H1 (cell line): ENCODE measurements at regions not wholly inside any gene's neighbourhood (a gene's known extent, or its start where the extent isn't known, plus 50 kb on each side); places are given as distances from the start of the nearest gene placed in this dataset.

Experiments
- CTCF ChIA-PET: fragments of 300-600 bp; sonication (Branson Sonifier 250); formaldehyde crosslinking; loops from one replicate; lab custom pipeline; 2021; ENCODE audit not compliant: partially characterized antibody; lab: Charles Lee
- POLR2A ChIA-PET: fragments of 300-600 bp; sonication (Branson Sonifier 250); formaldehyde crosslinking; loops from one replicate; lab custom pipeline; 2021; ENCODE audit warnings: inconsistent platforms; ENCODE audit not compliant: partially characterized antibody; lab: Charles Lee
- DNase-seq, 2 experiments: peaks; one replicate each; pipeline versions ENCODE4 v3.0.0 to v3.0.0-alpha.2; 2010 to 2022; ENCODE audit warnings: low spot score in 2 of 2, low read depth in 1 of 2, mixed read lengths in 1 of 2
- FAIRE-seq: peaks from 2 replicates; lab custom pipeline; 2011; peaks lifted over from hg19 to GRCh38; lab: Jason Lieb, UNC
- H2AFZ ChIP-seq: 2 replicates; pipeline ENCODE4 v1.8.1; 2012; ENCODE audit warnings: low read length, inconsistent platforms
- H2AK5ac ChIP-seq: 2 replicates; pipeline ENCODE4 v1.6.1; 2013; ENCODE audit warnings: low read depth, low read length
- H2BK120ac ChIP-seq: replicated peaks from 2 replicates; pipeline ENCODE3; 2013; ENCODE audit warnings: low read depth, low read length, inconsistent platforms
- H2BK12ac ChIP-seq: 2 replicates; pipeline ENCODE4 v1.6.1; 2013; ENCODE audit warnings: low read depth, low read length
- H2BK15ac ChIP-seq: 2 replicates; pipeline ENCODE4 v1.6.1; 2013; ENCODE audit warnings: low read length
- H2BK20ac ChIP-seq: 2 replicates; pipeline ENCODE4 v1.6.1; 2013; ENCODE audit warnings: low read length
- H2BK5ac ChIP-seq: 2 replicates; pipeline ENCODE4 v1.6.1; 2013; ENCODE audit warnings: low read depth, low read length
- H3K14ac ChIP-seq: 2 replicates; pipeline ENCODE4 v1.6.1; 2013; ENCODE audit warnings: inconsistent platforms; ENCODE audit not compliant: insufficient read length
- H3K18ac ChIP-seq: 2 replicates; pipeline ENCODE4 v1.6.1; 2013; ENCODE audit warnings: low read length; ENCODE audit errors: extremely low read depth
- H3K23ac ChIP-seq: 2 replicates; pipeline ENCODE4 v1.6.1; 2013; ENCODE audit warnings: inconsistent platforms; ENCODE audit not compliant: insufficient read length
- H3K23me2 ChIP-seq: 2 replicates; pipeline ENCODE4 v1.6.1; 2013; ENCODE audit warnings: low read depth, low read length
- H3K27ac ChIP-seq: 2 replicates; pipeline ENCODE4 v1.6.1; 2011; ENCODE audit warnings: low read depth, low read length, inconsistent platforms
- H3K27me3 ChIP-seq, 4 experiments: replicated peaks in 1 of 4; 1 replicate in 1 of 4; 2 replicates in 3 of 4; pipeline versions ENCODE4 v1.6.1 to v1.8.1; 2011 to 2013; ENCODE audit warnings: low read length in 3 of 4, mild to moderate bottlenecking in 3 of 4, inconsistent platforms in 2 of 4, mixed read lengths in 2 of 4, moderate library complexity in 1 of 4; ENCODE audit not compliant: control insufficient read depth in 3 of 4, insufficient read depth in 3 of 4; ENCODE audit errors: extremely low read depth in 1 of 4
- H3K36me3 ChIP-seq, 4 experiments: 2 replicates each; pipeline versions ENCODE4 v1.6.1 to v1.8.1; 2011 to 2013; ENCODE audit warnings: mild to moderate bottlenecking in 4 of 4, low read length in 3 of 4, moderate library complexity in 2 of 4, control low read depth in 1 of 4, inconsistent platforms in 1 of 4; ENCODE audit not compliant: insufficient read depth in 4 of 4, control insufficient read depth in 2 of 4
- H3K4ac ChIP-seq: replicated peaks from 2 replicates; pipeline ENCODE3; 2013; ENCODE audit warnings: low read length, low read depth, mixed read lengths, inconsistent platforms; ENCODE audit not compliant: insufficient read length
- H3K4me1 ChIP-seq, 4 experiments: replicated peaks in 1 of 4; 1 replicate in 1 of 4; 2 replicates in 3 of 4; pipeline versions ENCODE4 v1.6.1 to v1.8.1; 2011 to 2013; ENCODE audit warnings: low read length in 3 of 4, inconsistent platforms in 2 of 4, mixed read lengths in 1 of 4; ENCODE audit not compliant: insufficient read depth in 4 of 4, control insufficient read depth in 3 of 4
- H3K4me2 ChIP-seq, 2 experiments: 2 replicates each; pipeline versions ENCODE4 v1.6.1 to v1.8.1; 2011 to 2013; ENCODE audit warnings: low read depth in 2 of 2, low read length in 2 of 2, control low read depth in 1 of 2, inconsistent platforms in 1 of 2, mild to moderate bottlenecking in 1 of 2; ENCODE audit not compliant: insufficient read depth in 1 of 2
- H3K4me3 ChIP-seq, 4 experiments: fragments of 200-600, 300-600 bp in 1 of 4; sonication (generic), shearing (Covaris generic), sonication (Bioruptor Twin) in 1 of 4; 2 replicates each; pipeline versions ENCODE4 v1.5.1 to v1.8.1; 2011 to 2016; ENCODE audit warnings: low read length in 4 of 4, low read depth in 3 of 4, control low read depth in 2 of 4, inconsistent platforms in 2 of 4, mild to moderate bottlenecking in 2 of 4, mixed read lengths in 1 of 4, moderate library complexity in 1 of 4; ENCODE audit not compliant: insufficient read depth in 2 of 4; ENCODE audit errors: extremely low read depth in 1 of 4
- H3K56ac ChIP-seq: replicated peaks from 2 replicates; pipeline ENCODE3; 2013; ENCODE audit warnings: low read depth, mild to moderate bottlenecking, mixed read lengths, low read length, inconsistent platforms; ENCODE audit not compliant: insufficient read length
- H3K79me1 ChIP-seq: 2 replicates; pipeline ENCODE4 v1.6.1; 2013; ENCODE audit warnings: low read depth, low read length, control low read depth
- H3K79me2 ChIP-seq, 2 experiments: 2 replicates each; pipeline versions ENCODE4 v1.6.1 to v1.8.1; 2012 to 2013; ENCODE audit warnings: low read length in 2 of 2, mild to moderate bottlenecking in 2 of 2, inconsistent platforms in 1 of 2; ENCODE audit not compliant: insufficient read depth in 2 of 2, control insufficient read depth in 1 of 2
- H3K9ac ChIP-seq, 4 experiments: replicated peaks in 1 of 4; 1 replicate in 1 of 4; 2 replicates in 3 of 4; pipeline versions ENCODE4 v1.6.1 to v1.8.1; 2011 to 2013; ENCODE audit warnings: low read depth in 3 of 4, low read length in 3 of 4, control low read depth in 2 of 4, mild to moderate bottlenecking in 2 of 4, moderate library complexity in 2 of 4, inconsistent platforms in 1 of 4; ENCODE audit errors: extremely low read depth in 1 of 4
- H3K9me3 ChIP-seq, 2 experiments: 2 replicates each; pipeline versions ENCODE4 v1.6.1 to v1.8.1; 2012 to 2013; ENCODE audit warnings: mild to moderate bottlenecking in 2 of 2, moderate library complexity in 2 of 2, control low read depth in 1 of 2, inconsistent platforms in 1 of 2, low read depth in 1 of 2, low read length in 1 of 2, mixed read lengths in 1 of 2; ENCODE audit not compliant: insufficient read depth in 2 of 2
- H4K20me1 ChIP-seq, 2 experiments: replicated peaks in 1 of 2; 2 replicates each; pipeline versions ENCODE3 to v1.8.1; 2011 to 2013; ENCODE audit warnings: inconsistent platforms in 2 of 2, low read length in 2 of 2, mild to moderate bottlenecking in 1 of 2; ENCODE audit not compliant: insufficient read depth in 2 of 2, control insufficient read depth in 1 of 2
- H4K5ac ChIP-seq: 2 replicates; pipeline ENCODE4 v1.6.1; 2013; ENCODE audit warnings: low read length, low read depth, mixed read lengths, inconsistent platforms; ENCODE audit not compliant: insufficient read length
- H4K8ac ChIP-seq: 2 replicates; pipeline ENCODE4 v1.8.0; 2013; ENCODE audit warnings: mild to moderate bottlenecking, moderate library complexity, low read length, inconsistent platforms; ENCODE audit not compliant: insufficient read depth; ENCODE audit errors: extremely low read depth
- H4K91ac ChIP-seq: replicated peaks from 2 replicates; pipeline ENCODE3; 2013; ENCODE audit warnings: low read length, mixed read lengths, inconsistent platforms; ENCODE audit not compliant: insufficient read length
- BACH1 ChIP-seq: IDR thresholded peaks from 2 replicates; pipeline ENCODE4 v1.6.1; 2012; ENCODE audit warnings: low read length, improper control_type of control experiment
- CREB1 ChIP-seq: IDR thresholded peaks from 2 replicates; pipeline ENCODE4 v1.6.1; 2012; ENCODE audit warnings: inconsistent platforms
- EZH2 ChIP-seq: fragments of 200-600 bp; sonication (generic); IDR thresholded peaks from 2 replicates; pipeline ENCODE4 v1.7.1; 2012; ENCODE audit warnings: low read depth, mild to moderate bottlenecking, moderate library complexity, low read length, inconsistent platforms; ENCODE audit not compliant: severe bottlenecking
- FOSL1 ChIP-seq: IDR thresholded peaks from 2 replicates; pipeline ENCODE4 v1.6.1; 2011; ENCODE audit warnings: mild to moderate bottlenecking, low read depth, low read length, moderate library complexity; ENCODE audit not compliant: insufficient read depth
- JUND ChIP-seq: IDR thresholded peaks from 2 replicates; pipeline ENCODE4 v1.6.1; 2011; ENCODE audit warnings: mild to moderate bottlenecking, improper control_type of control experiment, low read length
- MAFK ChIP-seq: IDR thresholded peaks from 2 replicates; pipeline ENCODE4 v1.6.1; 2012; ENCODE audit warnings: low read depth, mild to moderate bottlenecking, improper control_type of control experiment, low read length
- POLR2A ChIP-seq, 2 experiments: IDR thresholded peaks; 1 replicate in 1 of 2; 2 replicates in 1 of 2; pipeline ENCODE4 v1.6.1; 2011; ENCODE audit warnings: low read depth in 2 of 2, low read length in 2 of 2, mild to moderate bottlenecking in 2 of 2; ENCODE audit errors: control extremely low read depth in 1 of 2
- TBP ChIP-seq: IDR thresholded peaks from 2 replicates; pipeline ENCODE4 v1.6.1; 2011; ENCODE audit warnings: low read depth, low read length, improper control_type of control experiment

GRCh38 chr14:27063959-27064358 lies 466.1 kb upstream of the NOVA1 start:
- no peak for DNase-seq
- Histone ChIP-seq H4K5ac (no peak overlapping the region), H2BK5ac (no peak overlapping the region), H2BK15ac (no peak overlapping the region), H2BK120ac (no peak overlapping the region), H3K9ac (no peak overlapping the region), H3K23ac (no peak overlapping the region), H3K4me1 (no peaks in the 10 kb centered on the region), H4K8ac (no peak overlapping the region), H2BK20ac (no peak overlapping the region), H3K79me1 (no peaks in the 10 kb centered on the region), H2BK12ac (no peak overlapping the region), H2AFZ (no peak overlapping the region), H3K79me2 (no peaks in the 10 kb centered on the region), H3K4me3 (no peak overlapping the region), H3K18ac (no peak overlapping the region), H3K4ac (no peak overlapping the region), H3K14ac (no peak overlapping the region), H3K56ac (no peak overlapping the region), H3K4me2 (no peak overlapping the region), H3K27me3 (no peaks in the 10 kb centered on the region), H3K9me3 (no peaks in the 10 kb centered on the region), H3K23me2 (no peaks in the 10 kb centered on the region), H3K27ac (no peak overlapping the region), H4K91ac (no peak overlapping the region), H2AK5ac (no peak overlapping the region), H3K36me3 (no peaks in the 10 kb centered on the region), H4K20me1 (no peaks in the 10 kb centered on the region)
- no peak for FAIRE-seq
- TF ChIP-seq POLR2A (IDR thresholded peaks at IDR 0.05; ENCODE audit: control extremely low read depth in 1 of 2, low read depth in 2 of 2, low read length in 2 of 2) (no peak), EZH2 (no peak), CREB1 (no peak), JUND (no peak), BACH1 (no peak), MAFK (no peak), TBP (no peak), FOSL1 (no peak)
- ChIA-PET POLR2A (no interaction called here), CTCF (no interaction called here)
